ENCODE measurements at regions not wholly inside any gene's neighbourhood (a gene's known extent, or its start where the extent isn't known, plus 50 kb on each side); places are given as distances from the start of the nearest gene placed in this dataset.

- Histone ChIP-seq H3K4me3 (replicated peaks in 1 of 2; ENCODE audit: low read depth in 1 of 2, low read length in 2 of 2) (no peak overlapping the region), H3K4me2 (ENCODE audit: low read length) (no peak overlapping the region), H3K36me3 (ENCODE audit: control insufficient read depth in 1 of 2, insufficient read depth in 2 of 2, low read length in 2 of 2) (no peaks in the 10 kb centered on the region), H3K9me2 (ENCODE audit: insufficient read depth) (no peaks in the 10 kb centered on the region), H3K79me2 (ENCODE audit: insufficient read depth, low read length) (no peaks in the 10 kb centered on the region), H3K4me1 (ENCODE audit: control insufficient read depth in 1 of 2, insufficient read depth in 2 of 2, low read length in 2 of 2) (peaks cover 18 to 27% of the 10 kb centered on the region in 2 experiments), H3K27ac (ENCODE audit: low read depth, low read length) (no peak overlapping the region), H2AFZ (ENCODE audit: low read depth, low read length, poor library complexity, severe bottlenecking) (no peak overlapping the region), H4K20me1 (ENCODE audit: insufficient read depth) (no peaks in the 10 kb centered on the region), H3K9ac (ENCODE audit: low read length) (no peak overlapping the region), H3K27me3 (ENCODE audit: insufficient read depth, low read length) (no peaks in the 10 kb centered on the region), H3K9me3 (ENCODE audit: control insufficient read depth in 1 of 2, insufficient read depth in 1 of 2, low read depth in 1 of 2, low read length in 2 of 2) (no peaks in the 10 kb centered on the region)
- ATAC-seq (no peak), DNase-seq (ENCODE audit: low read depth, low spot score) (no peak)
- ChIA-PET RAD21 (ENCODE audit: low non-redundant PET in 1 of 2, low total read pairs in 2 of 2, uncharacterized antibody in 2 of 2, unreplicated experiment in 2 of 2) (no interaction called here), POLR2A (no interaction called here), CTCF (no interaction called here)
- intact Hi-C loops (cut with micrococcal nuclease), result no loop called here
- BruUV-seq (replicated peaks), result no TSS peak
- no peak for TF ChIP-seq JUND (IDR thresholded peaks at IDR 0.05)
- TF ChIP-seq, protein P1, sequence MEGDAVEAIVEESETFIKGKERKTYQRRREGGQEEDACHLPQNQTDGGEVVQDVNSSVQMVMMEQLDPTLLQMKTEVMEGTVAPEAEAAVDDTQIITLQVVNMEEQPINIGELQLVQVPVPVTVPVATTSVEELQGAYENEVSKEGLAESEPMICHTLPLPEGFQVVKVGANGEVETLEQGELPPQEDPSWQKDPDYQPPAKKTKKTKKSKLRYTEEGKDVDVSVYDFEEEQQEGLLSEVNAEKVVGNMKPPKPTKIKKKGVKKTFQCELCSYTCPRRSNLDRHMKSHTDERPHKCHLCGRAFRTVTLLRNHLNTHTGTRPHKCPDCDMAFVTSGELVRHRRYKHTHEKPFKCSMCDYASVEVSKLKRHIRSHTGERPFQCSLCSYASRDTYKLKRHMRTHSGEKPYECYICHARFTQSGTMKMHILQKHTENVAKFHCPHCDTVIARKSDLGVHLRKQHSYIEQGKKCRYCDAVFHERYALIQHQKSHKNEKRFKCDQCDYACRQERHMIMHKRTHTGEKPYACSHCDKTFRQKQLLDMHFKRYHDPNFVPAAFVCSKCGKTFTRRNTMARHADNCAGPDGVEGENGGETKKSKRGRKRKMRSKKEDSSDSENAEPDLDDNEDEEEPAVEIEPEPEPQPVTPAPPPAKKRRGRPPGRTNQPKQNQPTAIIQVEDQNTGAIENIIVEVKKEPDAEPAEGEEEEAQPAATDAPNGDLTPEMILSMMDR (IDR thresholded peaks at IDR 0.05 in 2 of 3, conservative IDR thresholded peaks at IDR 0.05 in 1 of 3; ENCODE audit: borderline replicate concordance in 1 of 3, insufficient read depth in 1 of 3, low read depth in 2 of 3, low read length in 2 of 3), result no peak
- TF ChIP-seq, protein P2, sequence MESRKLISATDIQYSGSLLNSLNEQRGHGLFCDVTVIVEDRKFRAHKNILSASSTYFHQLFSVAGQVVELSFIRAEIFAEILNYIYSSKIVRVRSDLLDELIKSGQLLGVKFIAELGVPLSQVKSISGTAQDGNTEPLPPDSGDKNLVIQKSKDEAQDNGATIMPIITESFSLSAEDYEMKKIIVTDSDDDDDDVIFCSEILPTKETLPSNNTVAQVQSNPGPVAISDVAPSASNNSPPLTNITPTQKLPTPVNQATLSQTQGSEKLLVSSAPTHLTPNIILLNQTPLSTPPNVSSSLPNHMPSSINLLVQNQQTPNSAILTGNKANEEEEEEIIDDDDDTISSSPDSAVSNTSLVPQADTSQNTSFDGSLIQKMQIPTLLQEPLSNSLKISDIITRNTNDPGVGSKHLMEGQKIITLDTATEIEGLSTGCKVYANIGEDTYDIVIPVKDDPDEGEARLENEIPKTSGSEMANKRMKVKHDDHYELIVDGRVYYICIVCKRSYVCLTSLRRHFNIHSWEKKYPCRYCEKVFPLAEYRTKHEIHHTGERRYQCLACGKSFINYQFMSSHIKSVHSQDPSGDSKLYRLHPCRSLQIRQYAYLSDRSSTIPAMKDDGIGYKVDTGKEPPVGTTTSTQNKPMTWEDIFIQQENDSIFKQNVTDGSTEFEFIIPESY (IDR thresholded peaks at IDR 0.05; ENCODE audit: extremely low read depth, insufficient replicate concordance, low read length), result no peak
- TF ChIP-seq ZNF274 (IDR thresholded peaks at IDR 0.05; ENCODE audit: low read depth, low read length), result no peak
- TF ChIP-seq ELF1 (IDR thresholded peaks at IDR 0.05; ENCODE audit: borderline replicate concordance, low read depth), result no peak
- no peak for TF ChIP-seq SIN3A (IDR thresholded peaks at IDR 0.05; ENCODE audit: low read depth)
- no peak for TF ChIP-seq ZFX (IDR thresholded peaks at IDR 0.05)
- no peak for TF ChIP-seq CBX3 (IDR thresholded peaks at IDR 0.05; ENCODE audit: low read depth)
- TF ChIP-seq MAX (IDR thresholded peaks at IDR 0.05), result no peak
- no peak for TF ChIP-seq REST (IDR thresholded peaks at IDR 0.05; ENCODE audit: low read depth)
Observed at GRCh38 chr14:101075025-101075800, 171.7 kb upstream of the RTL1 start.
